BE2C (cell line): ENCODE measurements at regions not wholly inside any gene's neighbourhood (a gene's known extent, or its start where the extent isn't known, plus 50 kb on each side); places are given as distances from the start of the nearest gene placed in this dataset.
"Not testable (repeated sequence)": the region's sequence is repeated elsewhere in the genome, so short reads cannot be mapped to it uniquely, and the experiment has no call there.

Experiments
- DNase-seq: peaks from one replicate; pipeline ENCODE4 v3.0.0-alpha.2; 2020
- H3K27me3 ChIP-seq: fragments of 250-450 bp; sonication (Bioruptor Pico); 2 replicates; pipeline ENCODE4 v1.5.1; 2020; ENCODE audit warnings: mild to moderate bottlenecking
- H3K36me3 ChIP-seq: fragments of 250-450 bp; sonication (Bioruptor Pico); 2 replicates; pipeline ENCODE4 v1.5.1; 2020; ENCODE audit warnings: mild to moderate bottlenecking
- H3K4me1 ChIP-seq: fragments of 250-450 bp; sonication (Bioruptor Pico); 2 replicates; pipeline ENCODE4 v1.5.1; 2020
- H3K4me3 ChIP-seq: 2 replicates; pipeline ENCODE4 v1.5.1; 2011; ENCODE audit warnings: low read depth, low read length
- H3K9me3 ChIP-seq: fragments of 250-450 bp; sonication (Bioruptor Pico); 2 replicates; pipeline ENCODE4 v1.5.1; 2020
- TF ChIP-seq, protein P1 (sequence below): IDR thresholded peaks from 2 replicates; pipeline ENCODE4 v1.5.1; 2012; ENCODE audit warnings: mild to moderate bottlenecking, low read depth, low read length

DNA sequence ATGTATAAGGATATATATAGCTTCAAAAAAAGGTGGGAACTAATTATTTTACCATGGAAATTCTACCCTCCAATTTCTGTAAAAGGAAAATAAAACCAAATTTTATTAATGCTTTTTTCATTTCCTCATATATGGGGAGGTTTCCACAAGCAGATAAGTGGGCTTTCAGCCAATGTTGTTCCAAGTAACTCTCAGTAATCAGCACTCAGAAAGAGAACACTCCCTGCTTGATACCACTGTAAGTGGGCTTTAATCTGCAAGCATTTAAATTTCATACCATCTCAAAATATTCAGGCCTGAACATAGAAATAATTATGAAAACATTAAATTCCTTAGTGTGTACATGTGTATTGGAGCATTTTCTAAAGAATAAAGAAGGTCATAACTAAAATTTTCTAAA is 827.6 kb downstream of the C12orf50 start:
- Histone ChIP-seq H3K36me3 (no peaks in the 10 kb centered on the region), H3K27me3 (no peaks in the 10 kb centered on the region), H3K4me3 (no peak overlapping the region), H3K9me3 (no peaks in the 10 kb centered on the region), H3K4me1 (no peaks in the 10 kb centered on the region)
- TF ChIP-seq, protein P1, sequence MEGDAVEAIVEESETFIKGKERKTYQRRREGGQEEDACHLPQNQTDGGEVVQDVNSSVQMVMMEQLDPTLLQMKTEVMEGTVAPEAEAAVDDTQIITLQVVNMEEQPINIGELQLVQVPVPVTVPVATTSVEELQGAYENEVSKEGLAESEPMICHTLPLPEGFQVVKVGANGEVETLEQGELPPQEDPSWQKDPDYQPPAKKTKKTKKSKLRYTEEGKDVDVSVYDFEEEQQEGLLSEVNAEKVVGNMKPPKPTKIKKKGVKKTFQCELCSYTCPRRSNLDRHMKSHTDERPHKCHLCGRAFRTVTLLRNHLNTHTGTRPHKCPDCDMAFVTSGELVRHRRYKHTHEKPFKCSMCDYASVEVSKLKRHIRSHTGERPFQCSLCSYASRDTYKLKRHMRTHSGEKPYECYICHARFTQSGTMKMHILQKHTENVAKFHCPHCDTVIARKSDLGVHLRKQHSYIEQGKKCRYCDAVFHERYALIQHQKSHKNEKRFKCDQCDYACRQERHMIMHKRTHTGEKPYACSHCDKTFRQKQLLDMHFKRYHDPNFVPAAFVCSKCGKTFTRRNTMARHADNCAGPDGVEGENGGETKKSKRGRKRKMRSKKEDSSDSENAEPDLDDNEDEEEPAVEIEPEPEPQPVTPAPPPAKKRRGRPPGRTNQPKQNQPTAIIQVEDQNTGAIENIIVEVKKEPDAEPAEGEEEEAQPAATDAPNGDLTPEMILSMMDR, result no peak
- no peak for DNase-seq

DNA sequence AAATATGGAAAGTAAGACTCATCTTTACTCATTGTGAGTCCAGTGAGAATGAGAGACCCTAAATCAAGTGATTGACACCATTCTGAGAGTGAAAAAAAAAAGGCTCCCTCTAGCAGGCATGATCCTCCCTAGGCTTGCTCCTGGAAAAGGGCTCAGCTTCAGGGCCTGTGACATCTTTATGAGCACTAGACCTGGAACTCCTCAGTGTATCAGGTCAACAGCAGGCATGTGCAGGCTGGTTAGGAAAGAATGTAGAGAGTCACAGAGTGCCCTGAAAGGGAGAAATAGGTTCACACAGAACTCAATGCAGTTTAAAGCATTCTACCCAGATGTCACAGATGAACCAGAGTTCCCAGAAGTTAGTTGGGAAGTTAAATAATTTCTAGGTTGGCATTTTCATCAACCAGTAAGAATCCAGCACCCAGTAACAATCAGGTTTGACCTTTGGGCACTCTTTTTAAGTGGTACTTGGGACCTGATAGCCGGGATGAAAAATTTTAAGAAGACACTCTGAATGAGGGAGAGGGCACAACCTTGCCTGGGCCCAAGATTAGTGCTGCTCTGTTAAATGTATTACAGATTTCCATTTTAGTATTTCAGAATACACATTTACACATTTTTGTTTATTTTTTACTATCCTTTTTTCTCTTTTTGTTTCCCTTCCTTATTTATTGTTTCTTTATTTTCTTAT is 828.8 kb downstream of the C12orf50 start:
- DNase-seq, result no peak
- TF ChIP-seq, protein P1, result no peak
- no peaks in the 10 kb centered on the region for H3K36me3 ChIP-seq
- no peaks in the 10 kb centered on the region for H3K27me3 ChIP-seq
- no peaks in the 10 kb centered on the region for H3K9me3 ChIP-seq
- no peak overlapping the region for H3K4me3 ChIP-seq
- H3K4me1 ChIP-seq, result no peaks in the 10 kb centered on the region

DNA sequence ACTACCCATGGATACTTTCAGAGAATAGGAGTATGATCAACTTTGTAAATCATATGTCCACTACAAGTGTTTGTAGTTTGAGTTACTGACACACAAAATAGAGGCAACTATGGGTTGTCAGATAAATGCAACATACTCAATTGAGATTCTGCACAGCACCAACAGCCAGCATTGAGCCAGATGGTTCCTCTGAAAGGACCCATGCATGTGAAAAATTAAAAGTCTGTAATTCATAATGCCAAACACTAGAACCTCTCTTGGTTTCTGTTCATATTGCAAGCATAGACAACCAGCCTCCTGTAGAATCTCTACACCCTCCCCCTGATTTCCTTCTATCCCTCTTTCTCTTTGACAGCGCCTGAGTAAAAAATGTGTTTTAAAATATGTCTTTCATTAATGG is 831.0 kb downstream of the C12orf50 start:
- no peaks in the 10 kb centered on the region for H3K27me3 ChIP-seq
- H3K4me3 ChIP-seq, result no peak overlapping the region
- DNase-seq, result no peak
- no peaks in the 10 kb centered on the region for H3K4me1 ChIP-seq
- TF ChIP-seq, protein P1, result no peak
- no peaks in the 10 kb centered on the region for H3K9me3 ChIP-seq
- no peaks in the 10 kb centered on the region for H3K36me3 ChIP-seq

DNA sequence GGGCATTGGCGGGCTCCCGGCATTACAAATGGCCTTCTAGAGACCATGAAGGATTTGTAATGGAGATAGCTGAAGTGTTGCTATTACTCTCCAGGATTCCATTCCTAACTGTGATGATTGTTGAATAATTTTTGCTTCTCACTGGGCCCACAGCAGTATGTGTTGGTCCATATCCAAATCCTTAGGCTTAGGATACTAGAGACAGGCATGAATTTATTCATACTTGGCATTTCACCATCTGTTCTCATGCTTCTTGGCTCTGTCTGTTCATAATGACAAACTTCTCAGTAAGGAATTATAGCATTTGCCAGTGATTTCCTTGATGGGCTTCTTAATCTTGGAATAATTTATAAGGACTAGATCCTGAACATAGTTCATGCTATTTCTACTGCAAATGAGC is 832.9 kb downstream of the C12orf50 start:
- no peaks in the 10 kb centered on the region for H3K36me3 ChIP-seq
- no peak for DNase-seq
- H3K9me3 ChIP-seq, result no peaks in the 10 kb centered on the region
- no peak overlapping the region for H3K4me3 ChIP-seq
- H3K27me3 ChIP-seq, result no peaks in the 10 kb centered on the region
- H3K4me1 ChIP-seq, result no peaks in the 10 kb centered on the region
- TF ChIP-seq, protein P1, result no peak

DNA sequence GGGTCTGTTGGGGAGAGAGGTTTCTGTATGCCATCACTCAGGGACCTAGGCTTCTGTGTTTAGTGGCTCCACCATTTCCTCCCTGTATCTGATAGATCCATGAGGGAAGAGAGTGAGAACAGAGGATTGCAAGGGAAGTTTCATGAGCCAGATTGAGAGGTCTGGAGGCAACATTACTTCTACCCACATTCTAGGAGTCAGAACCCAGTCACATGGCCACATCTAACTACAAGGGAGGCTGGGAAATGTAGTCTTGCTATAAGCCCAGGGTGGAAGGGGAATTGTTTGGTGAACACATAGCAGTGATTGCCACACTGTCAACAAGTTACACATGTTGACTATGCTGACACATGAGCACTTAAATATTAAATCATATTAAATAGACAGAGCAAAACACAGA is 834.8 kb downstream of the C12orf50 start:
- not testable (repeated sequence) for H3K9me3 ChIP-seq, H3K4me3 ChIP-seq, H3K36me3 ChIP-seq, H3K4me1 ChIP-seq, DNase-seq, H3K27me3 ChIP-seq

DNA sequence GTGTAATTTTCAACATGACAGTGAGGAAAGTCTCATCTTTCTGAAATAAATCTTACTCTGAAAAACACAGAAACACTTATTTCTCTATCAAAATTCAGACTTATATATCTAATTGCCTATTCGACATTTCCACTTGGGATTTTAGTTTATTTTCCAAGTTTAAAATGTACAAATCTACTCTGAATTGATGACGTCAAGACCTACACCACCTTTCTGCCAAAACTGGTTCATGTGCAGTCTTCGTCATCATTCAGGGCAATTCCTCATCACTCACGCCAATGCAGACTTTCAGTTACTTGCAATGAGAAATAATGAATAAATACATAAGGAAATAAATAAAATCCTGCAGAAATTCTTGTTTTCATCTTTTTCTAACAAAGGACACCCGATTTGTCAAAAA is 843.8 kb downstream of the C12orf50 start:
- Histone ChIP-seq H3K4me3 (no peak overlapping the region), H3K9me3 (no peaks in the 10 kb centered on the region), H3K27me3 (no peaks in the 10 kb centered on the region), H3K4me1 (no peaks in the 10 kb centered on the region), H3K36me3 (no peaks in the 10 kb centered on the region)
- no peak for DNase-seq
- TF ChIP-seq, protein P1, result no peak
